HUES6 (cell line): ENCODE measurements at regions not wholly inside any gene's neighbourhood (a gene's known extent, or its start where the extent isn't known, plus 50 kb on each side); places are given as distances from the start of the nearest gene placed in this dataset.

Experiments
- H3K27ac ChIP-seq: 2 replicates; pipeline ENCODE4 v1.7.0; 2013; ENCODE audit warnings: low read depth, mild to moderate bottlenecking, low read length, inconsistent platforms
- H3K27me3 ChIP-seq: 2 replicates; pipeline ENCODE4 v1.6.1; 2013; ENCODE audit warnings: low read length; ENCODE audit not compliant: control insufficient read depth, insufficient read depth
- H3K36me3 ChIP-seq: 2 replicates; pipeline ENCODE4 v1.6.1; 2013; ENCODE audit warnings: low read length; ENCODE audit not compliant: control insufficient read depth, insufficient read depth
- H3K4me1 ChIP-seq: 2 replicates; pipeline ENCODE4 v1.6.1; 2013; ENCODE audit warnings: low read length; ENCODE audit not compliant: control insufficient read depth, insufficient read depth
- H3K4me3 ChIP-seq: 2 replicates; pipeline ENCODE4 v1.5.1; 2013; ENCODE audit warnings: low read depth, low read length
- H3K9ac ChIP-seq: one replicate; pipeline ENCODE4 v1.6.1; 2013; ENCODE audit warnings: mild to moderate bottlenecking, low read length
- H3K9me3 ChIP-seq: 2 replicates; pipeline ENCODE4 v1.6.1; 2013; ENCODE audit warnings: low read depth, low read length; ENCODE audit not compliant: control insufficient read depth, insufficient read depth

- H3K4me1 ChIP-seq = peaks cover 4% of the 10 kb centered on the region; the same call in 1 of the 2 replicates
- no peaks in the 10 kb centered on the region for H3K27me3 ChIP-seq
- H3K9ac ChIP-seq = no peak overlapping the region
- no peaks in the 10 kb centered on the region for H3K9me3 ChIP-seq
- no peaks in the 10 kb centered on the region for H3K36me3 ChIP-seq
- no peak overlapping the region for H3K4me3 ChIP-seq
- no peak overlapping the region for H3K27ac ChIP-seq
Observed at GRCh38 chr4:123940604-123941003, 544.0 kb downstream of the SPRY1 start.

- H3K9ac ChIP-seq = no peak overlapping the region
- H3K9me3 ChIP-seq = no peaks in the 10 kb centered on the region
- peaks cover 4% of the 10 kb centered on the region; the same call in 1 of the 2 replicates for H3K4me1 ChIP-seq
- no peaks in the 10 kb centered on the region for H3K27me3 ChIP-seq
- no peak overlapping the region for H3K4me3 ChIP-seq
- H3K27ac ChIP-seq = no peak overlapping the region
- H3K36me3 ChIP-seq = no peaks in the 10 kb centered on the region
Observed at GRCh38 chr4:123941306-123941705, 544.7 kb downstream of the SPRY1 start.

- Histone ChIP-seq H3K4me1 (peaks cover 4% of the 10 kb centered on the region; the same call in 1 of the 2 replicates), H3K36me3 (no peaks in the 10 kb centered on the region), H3K4me3 (no peak overlapping the region), H3K27ac (no peak overlapping the region), H3K9ac (no peak overlapping the region), H3K9me3 (no peaks in the 10 kb centered on the region), H3K27me3 (no peaks in the 10 kb centered on the region)
Observed at GRCh38 chr4:123943976-123944375, 547.4 kb downstream of the SPRY1 start.

GRCh38 chr4:123945301-123945700 is 548.7 kb downstream of the SPRY1 start:
- H3K4me1 ChIP-seq = peaks cover under 1% of the 10 kb centered on the region; the same call in 1 of the 2 replicates
- H3K36me3 ChIP-seq = no peaks in the 10 kb centered on the region
- no peak overlapping the region for H3K4me3 ChIP-seq
- H3K27ac ChIP-seq = no peak overlapping the region
- no peaks in the 10 kb centered on the region for H3K9me3 ChIP-seq
- H3K27me3 ChIP-seq = no peaks in the 10 kb centered on the region
- H3K9ac ChIP-seq = no peak overlapping the region

- Histone ChIP-seq H3K27ac (no peak overlapping the region), H3K4me1 (peaks cover 16% of the 10 kb centered on the region), H3K4me3 (no peak overlapping the region), H3K36me3 (no peaks in the 10 kb centered on the region), H3K27me3 (no peaks in the 10 kb centered on the region), H3K9ac (no peak overlapping the region), H3K9me3 (peaks cover 4% of the 10 kb centered on the region)
Observed at GRCh38 chr4:123950530-123950929, 553.9 kb downstream of the SPRY1 start.

- Histone ChIP-seq H3K9me3 (peaks cover 11% of the 10 kb centered on the region), H3K27me3 (no peaks in the 10 kb centered on the region), H3K9ac (peak overlapping the region; percentile 12), H3K4me3 (no peak overlapping the region; the same call in 1 of the 2 replicates), H3K27ac (peak overlapping the region; percentile 73; the same call in 1 of the 2 replicates), H3K36me3 (no peaks in the 10 kb centered on the region), H3K4me1 (peaks cover 16% of the 10 kb centered on the region)
Observed at GRCh38 chr4:123952530-123953274, 556.1 kb downstream of the SPRY1 start.

- Histone ChIP-seq H3K9ac (no peak overlapping the region), H3K4me3 (no peak overlapping the region), H3K4me1 (peaks cover 16% of the 10 kb centered on the region), H3K27ac (peak overlapping the region; percentile 73; the same call in 1 of the 2 replicates), H3K27me3 (no peaks in the 10 kb centered on the region), H3K9me3 (peaks cover 11% of the 10 kb centered on the region), H3K36me3 (no peaks in the 10 kb centered on the region)
Observed at GRCh38 chr4:123953566-123953965, 557.0 kb downstream of the SPRY1 start.

- Histone ChIP-seq H3K27ac (no peak overlapping the region), H3K27me3 (no peaks in the 10 kb centered on the region), H3K9me3 (peaks cover 11% of the 10 kb centered on the region), H3K4me1 (peaks cover 16% of the 10 kb centered on the region), H3K9ac (no peak overlapping the region), H3K4me3 (no peak overlapping the region), H3K36me3 (no peaks in the 10 kb centered on the region)
Observed at GRCh38 chr4:123954220-123954619, 557.6 kb downstream of the SPRY1 start.

GRCh38 chr4:123955167-123955800 is 558.7 kb downstream of the SPRY1 start:
- Histone ChIP-seq H3K9ac (no peak overlapping the region), H3K36me3 (no peaks in the 10 kb centered on the region), H3K4me3 (no peak overlapping the region), H3K27ac (no peak overlapping the region), H3K4me1 (peaks cover 16% of the 10 kb centered on the region), H3K9me3 (peaks cover 11% of the 10 kb centered on the region), H3K27me3 (no peaks in the 10 kb centered on the region)

GRCh38 chr4:123956204-123956603 is 559.6 kb downstream of the SPRY1 start:
- no peak overlapping the region for H3K4me3 ChIP-seq
- no peak overlapping the region for H3K27ac ChIP-seq
- peaks cover 11% of the 10 kb centered on the region for H3K9me3 ChIP-seq
- H3K36me3 ChIP-seq = no peaks in the 10 kb centered on the region
- peaks cover 14% of the 10 kb centered on the region for H3K4me1 ChIP-seq
- H3K9ac ChIP-seq = no peak overlapping the region
- no peaks in the 10 kb centered on the region for H3K27me3 ChIP-seq
